HCT116 (cell line): ENCODE measurements at regions not wholly inside any gene's neighbourhood (a gene's known extent, or its start where the extent isn't known, plus 50 kb on each side); places are given as distances from the start of the nearest gene placed in this dataset.

ENCODE experiments used
- ATAC-seq: fragments of 200-7000 bp; cut with Tn5 transposase; 2 replicates; pipeline ENCODE4 v1.9.1; 2020; ENCODE audit warnings: mild to moderate bottlenecking, moderate library complexity
- BruUV-seq: library from RNA; stranded (reverse); fragments of 400-500 nt; replicated peaks from 2 replicates; lab custom pipeline; 2021; lab: Mats Ljungman, UMichigan
- CTCF ChIA-PET: fragments of 300-600 bp; sonication (Branson Sonifier 250); formaldehyde crosslinking; loops from one replicate; lab custom pipeline; 2021; ENCODE audit warnings: antibody characterized with exemption; lab: Charles Lee
- POLR2A ChIA-PET: fragments of 300-600, 350-600 bp; sonication (Branson Sonifier 250); formaldehyde crosslinking; loops from one replicate; lab custom pipeline; 2021; ENCODE audit warnings: antibody characterized with exemption; lab: Charles Lee
- RAD21 ChIA-PET, 2 experiments: fragments of 300-600 bp; sonication (Branson Sonifier 250); formaldehyde crosslinking; loops; one replicate each; lab custom pipeline; 2023; ENCODE audit warnings: low total read pairs in 2 of 2; ENCODE audit not compliant: uncharacterized antibody in 2 of 2, unreplicated experiment in 2 of 2, low non-redundant PET in 1 of 2; lab: Charles Lee
- DNase-seq: peaks from one replicate; pipeline ENCODE4 v3.0.0-alpha.2; 2010; ENCODE audit warnings: low read depth, low spot score
- H2AFZ ChIP-seq: fragments of 200-600 bp; shearing (Covaris generic), sonication (generic); 2 replicates; pipeline ENCODE4 v1.6.1; 2017; ENCODE audit warnings: low read depth, mixed run types, mixed read lengths, antibody characterized with exemption, low read length; ENCODE audit not compliant: poor library complexity, severe bottlenecking
- H3K27ac ChIP-seq: 2 replicates; pipeline ENCODE4 v1.5.1; 2012; ENCODE audit warnings: low read depth, low read length
- H3K27me3 ChIP-seq: fragments of 200-600 bp; sonication (generic); 2 replicates; pipeline ENCODE4 v1.6.1; 2016; ENCODE audit warnings: mixed run types, low read length, mixed read lengths; ENCODE audit not compliant: insufficient read depth
- H3K36me3 ChIP-seq, 2 experiments: fragments of 200-500 bp in 1 of 2; fragments of 200-600 bp in 1 of 2; sonication (Bioruptor generic) in 1 of 2; sonication (generic) in 1 of 2; 2 replicates each; pipeline versions ENCODE4 v1.5.1 to v1.6.1; 2014 to 2016; ENCODE audit warnings: low read length in 2 of 2, inconsistent platforms in 1 of 2, mixed read lengths in 1 of 2, mixed run types in 1 of 2; ENCODE audit not compliant: insufficient read depth in 2 of 2, control insufficient read depth in 1 of 2
- H3K4me1 ChIP-seq, 2 experiments: fragments of 200-600 bp in 1 of 2; sonication (generic) in 1 of 2; 2 replicates each; pipeline versions ENCODE4 v1.5.1 to v1.6.1; 2012 to 2017; ENCODE audit warnings: low read length in 2 of 2, inconsistent platforms in 1 of 2, mild to moderate bottlenecking in 1 of 2, mixed read lengths in 1 of 2, mixed run types in 1 of 2, moderate library complexity in 1 of 2; ENCODE audit not compliant: insufficient read depth in 2 of 2, control insufficient read depth in 1 of 2
- H3K4me2 ChIP-seq: fragments of 200-600 bp; sonication (generic); 2 replicates; pipeline ENCODE4 v1.6.1; 2017; ENCODE audit warnings: mixed run types, low read length, mixed read lengths
- H3K4me3 ChIP-seq, 2 experiments: fragments of 200-600 bp in 1 of 2; sonication (generic) in 1 of 2; replicated peaks in 1 of 2; 2 replicates each; pipeline ENCODE4 v1.5.1; 2011 to 2016; ENCODE audit warnings: low read length in 2 of 2, control low read depth in 1 of 2, low read depth in 1 of 2, mild to moderate bottlenecking in 1 of 2, mixed read lengths in 1 of 2, mixed run types in 1 of 2
- H3K79me2 ChIP-seq: fragments of 200-600 bp; sonication (generic); 2 replicates; pipeline ENCODE4 v1.6.1; 2017; ENCODE audit warnings: mild to moderate bottlenecking, mixed run types, low read length, moderate library complexity, mixed read lengths; ENCODE audit not compliant: insufficient read depth
- H3K9ac ChIP-seq: fragments of 200-600 bp; sonication (generic); 2 replicates; pipeline ENCODE4 v1.6.1; 2016; ENCODE audit warnings: low read length, mixed read lengths
- H3K9me2 ChIP-seq: fragments of 200-600 bp; sonication (generic), shearing (Covaris generic); 2 replicates; pipeline ENCODE4 v1.6.1; 2017; ENCODE audit warnings: mixed run types, mild to moderate bottlenecking, moderate library complexity; ENCODE audit not compliant: insufficient read depth
- H3K9me3 ChIP-seq, 2 experiments: fragments of 200-500 bp in 1 of 2; fragments of 200-600 bp in 1 of 2; sonication (Bioruptor generic) in 1 of 2; sonication (generic) in 1 of 2; 2 replicates each; pipeline ENCODE4 v1.6.1; 2014 to 2017; ENCODE audit warnings: low read length in 2 of 2, mixed read lengths in 2 of 2, inconsistent platforms in 1 of 2, low read depth in 1 of 2, mild to moderate bottlenecking in 1 of 2, mixed run types in 1 of 2, moderate library complexity in 1 of 2; ENCODE audit not compliant: control insufficient read depth in 1 of 2, insufficient read depth in 1 of 2
- H4K20me1 ChIP-seq: fragments of 200-600 bp; sonication (generic), shearing (Covaris generic); 2 replicates; pipeline ENCODE4 v1.6.1; 2017; ENCODE audit warnings: mixed run types, mild to moderate bottlenecking, moderate library complexity; ENCODE audit not compliant: insufficient read depth
- CTCF ChIP-seq, 3 experiments: fragments of 200-600 bp in 1 of 3; sonication (generic) in 1 of 3; IDR thresholded peaks in 2 of 3; conservative IDR thresholded peaks in 1 of 3; 2 replicates each; pipeline ENCODE4 v1.5.1; 2012 to 2017; ENCODE audit warnings: low read depth in 2 of 3, low read length in 2 of 3, antibody characterized with exemption in 1 of 3, borderline replicate concordance in 1 of 3, control low read depth in 1 of 3, mild to moderate bottlenecking in 1 of 3, mixed read lengths in 1 of 3, mixed run types in 1 of 3, moderate library complexity in 1 of 3; ENCODE audit not compliant: insufficient read depth in 1 of 3
- RAD21 ChIP-seq: IDR thresholded peaks from 2 replicates; pipeline ENCODE4 v1.6.1; 2012; ENCODE audit warnings: low read depth, mild to moderate bottlenecking
- TCF7L2 ChIP-seq: IDR thresholded peaks from 2 replicates; pipeline ENCODE4 v1.7.0; 2011; ENCODE audit warnings: borderline replicate concordance, inconsistent platforms; ENCODE audit not compliant: insufficient read depth, insufficient read length; ENCODE audit errors: extremely low read depth
- ZNF274 ChIP-seq: fragments of 200-500 bp; sonication (Bioruptor generic); IDR thresholded peaks from 2 replicates; pipeline ENCODE4 v1.6.1; 2014; ENCODE audit warnings: mild to moderate bottlenecking, low read depth, low read length, inconsistent platforms
- intact Hi-C: fragments of 100-400 bp; cut with micrococcal nuclease; formaldehyde crosslinking; loops from 2 replicates; pipeline ENCODE4 v1.10.0; 2022

DNA sequence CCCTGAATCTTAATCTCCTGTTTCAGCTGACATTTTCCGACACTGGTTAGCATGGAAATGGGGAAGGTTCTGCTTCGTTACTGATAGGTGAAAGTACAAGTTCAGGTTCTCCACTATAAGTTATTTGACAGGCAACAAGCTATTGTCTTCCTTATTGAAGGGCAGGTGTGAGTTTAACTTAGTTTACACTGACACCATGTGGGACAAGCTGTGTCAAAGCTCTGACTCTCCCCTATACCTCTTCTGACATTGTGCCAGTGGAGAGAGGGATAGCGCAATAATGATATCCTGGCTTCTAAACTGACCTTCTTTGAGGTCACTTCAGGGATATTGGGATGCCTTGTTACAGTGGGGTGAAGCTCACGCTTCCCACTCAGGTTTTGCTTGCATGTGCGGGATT, 587.0 kb upstream of the SLITRK5 start:
- TF ChIP-seq CTCF (IDR thresholded peaks at IDR 0.05 in 2 of 3, conservative IDR thresholded peaks at IDR 0.05 in 1 of 3; ENCODE audit: borderline replicate concordance in 1 of 3, insufficient read depth in 1 of 3, low read depth in 2 of 3, low read length in 2 of 3) (no peak), RAD21 (0 out of 2 replicates have a peak, but pooled peaks have one; percentile 4)
- no TSS peak for BruUV-seq
- no peak overlapping the region for H2AFZ ChIP-seq
- no peaks in the 10 kb centered on the region for H3K9me2 ChIP-seq
- no peaks in the 10 kb centered on the region for H3K36me3 ChIP-seq
- no peaks in the 10 kb centered on the region for H3K27me3 ChIP-seq
- ChIA-PET CTCF (no interaction called here), RAD21 (no interaction called here), POLR2A (no interaction called here)
- intact Hi-C loops, result no loop called here
- no peak overlapping the region for H3K4me2 ChIP-seq
- peaks cover 1 to 3% of the 10 kb centered on the region in 2 experiments; a peak in 3 of 4 replicates for H3K9me3 ChIP-seq
- DNase-seq, result no peak
- no peaks in the 10 kb centered on the region for H3K79me2 ChIP-seq
- no peak overlapping the region for H3K27ac ChIP-seq
- no peak overlapping the region for H3K9ac ChIP-seq
- ATAC-seq, result no peak
- no peak overlapping the region for H3K4me3 ChIP-seq
- H3K4me1 ChIP-seq, result no peaks in the 10 kb centered on the region
- no peaks in the 10 kb centered on the region for H4K20me1 ChIP-seq

DNA sequence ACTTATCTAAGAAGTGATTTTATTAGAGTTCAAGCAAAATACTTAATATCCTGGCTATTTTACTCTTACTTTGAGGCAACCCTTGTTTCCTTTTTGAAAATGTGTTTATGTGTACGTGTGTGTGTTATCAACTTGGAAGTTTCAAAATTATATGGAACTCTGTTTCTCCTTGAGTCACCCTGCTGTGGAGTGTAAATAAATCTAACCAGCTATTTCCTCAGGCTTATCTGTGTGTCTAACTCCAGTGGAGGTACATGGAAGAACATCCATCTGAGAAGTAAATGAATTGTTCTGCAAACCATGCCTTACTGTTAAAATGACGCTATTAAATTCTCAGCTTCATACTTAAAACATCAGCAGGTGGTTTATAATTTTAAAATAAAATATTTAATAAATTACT, 583.4 kb upstream of the SLITRK5 start:
- H3K9me3 ChIP-seq, result peaks cover 3% of the 10 kb centered on the region in 2 experiments; a peak in 3 of 4 replicates
- H3K27me3 ChIP-seq, result no peaks in the 10 kb centered on the region
- no peaks in the 10 kb centered on the region for H3K79me2 ChIP-seq
- POLR2A ChIA-PET, result no interaction called here
- H4K20me1 ChIP-seq, result no peaks in the 10 kb centered on the region
- H3K36me3 ChIP-seq, result no peaks in the 10 kb centered on the region
- H3K9me2 ChIP-seq, result no peaks in the 10 kb centered on the region
- no peaks in the 10 kb centered on the region for H3K4me1 ChIP-seq
- no peak overlapping the region for H3K27ac ChIP-seq
- RAD21 ChIA-PET, result no interaction called here
- intact Hi-C loops, result no loop called here
- no peak overlapping the region for H2AFZ ChIP-seq
- TF ChIP-seq TCF7L2 (no peak), ZNF274 (no peak)
- BruUV-seq, result no TSS peak
- CTCF ChIA-PET, result no interaction called here
- H3K4me2 ChIP-seq, result no peak overlapping the region
- no peak overlapping the region for H3K9ac ChIP-seq
- ATAC-seq (no peak), DNase-seq (no peak)
- no peak overlapping the region for H3K4me3 ChIP-seq
